IMR-90 (cell line): ENCODE measurements at regions not wholly inside any gene's neighbourhood (a gene's known extent, or its start where the extent isn't known, plus 50 kb on each side); places are given as distances from the start of the nearest gene placed in this dataset.
"Not testable (repeated sequence)": the region's sequence is repeated elsewhere in the genome, so short reads cannot be mapped to it uniquely, and the experiment has no call there.

Experiments
- ATAC-seq: fragments of 200-7000 bp; cut with Tn5 transposase; 2 replicates; pipeline ENCODE4 v1.9.1; 2020; ENCODE audit warnings: low read depth, mild to moderate bottlenecking, moderate library complexity
- BruUV-seq: library from RNA; stranded (reverse); fragments of 400-500 nt; replicated peaks from 2 replicates; lab custom pipeline; 2021; lab: Mats Ljungman, UMichigan
- CTCF ChIA-PET: fragments of 300-600 bp; formaldehyde crosslinking; extraction: SDS; loops from one replicate; lab custom pipeline; 2021; ENCODE audit warnings: antibody characterized with exemption; lab: Yijun Ruan, JAX
- POLR2A ChIA-PET: fragments of 300-600 bp; sonication (Branson Sonifier 250); formaldehyde crosslinking; loops from one replicate; lab custom pipeline; 2022; ENCODE audit warnings: antibody characterized with exemption; ENCODE audit not compliant: unreplicated experiment; lab: Charles Lee
- DNase-seq: peaks from one replicate; pipeline ENCODE4 v3.0.0; 2013
- H2AFZ ChIP-seq: replicated peaks from 2 replicates; pipeline ENCODE3; 2013; ENCODE audit warnings: low read length, mild to moderate bottlenecking; ENCODE audit not compliant: poor library complexity
- H2AK5ac ChIP-seq: 2 replicates; pipeline ENCODE4 v1.6.1; 2013; ENCODE audit warnings: low read depth, low read length, inconsistent platforms
- H2AK9ac ChIP-seq: replicated peaks from 2 replicates; pipeline ENCODE3; 2013; ENCODE audit warnings: mild to moderate bottlenecking, low read depth, low read length, moderate library complexity; ENCODE audit not compliant: poor library complexity
- H2BK120ac ChIP-seq: 2 replicates; pipeline ENCODE4 v1.6.1; 2013; ENCODE audit warnings: low read depth, low read length, inconsistent platforms
- H2BK15ac ChIP-seq: 3 replicates; pipeline ENCODE4 v1.6.1; 2013; ENCODE audit warnings: low read depth, low read length, inconsistent platforms
- H2BK20ac ChIP-seq: 2 replicates; pipeline ENCODE4 v1.6.1; 2013; ENCODE audit warnings: low read depth, mild to moderate bottlenecking, inconsistent platforms, low read length, moderate library complexity
- H2BK5ac ChIP-seq: 2 replicates; pipeline ENCODE4 v1.6.1; 2013; ENCODE audit warnings: mild to moderate bottlenecking, low read depth, low read length, inconsistent platforms; ENCODE audit not compliant: poor library complexity, severe bottlenecking
- H3K14ac ChIP-seq: replicated peaks from 2 replicates; pipeline ENCODE4 v1.6.1; 2013; ENCODE audit warnings: low read depth, low read length, inconsistent platforms
- H3K18ac ChIP-seq: 2 replicates; pipeline ENCODE4 v1.6.1; 2013; ENCODE audit warnings: low read depth, low read length, control low read depth
- H3K23ac ChIP-seq: 2 replicates; pipeline ENCODE4 v1.6.1; 2013; ENCODE audit warnings: low read depth, low read length, inconsistent platforms
- H3K27ac ChIP-seq: 2 replicates; pipeline ENCODE4 v1.5.1; 2013; ENCODE audit warnings: mild to moderate bottlenecking, control low read depth, low read length; ENCODE audit not compliant: insufficient read depth
- H3K27me3 ChIP-seq: 2 replicates; pipeline ENCODE4 v1.6.1; 2013; ENCODE audit warnings: low read length; ENCODE audit not compliant: control insufficient read depth, insufficient read depth
- H3K36me3 ChIP-seq: 2 replicates; pipeline ENCODE4 v1.6.1; 2013; ENCODE audit warnings: low read length, mixed read lengths; ENCODE audit not compliant: control insufficient read depth, insufficient read depth
- H3K4ac ChIP-seq: 2 replicates; pipeline ENCODE4 v1.6.1; 2013; ENCODE audit warnings: low read depth, low read length, inconsistent platforms
- H3K4me1 ChIP-seq: 2 replicates; pipeline ENCODE4 v1.6.1; 2013; ENCODE audit warnings: low read length, mixed read lengths; ENCODE audit not compliant: control insufficient read depth, insufficient read depth
- H3K4me2 ChIP-seq: 2 replicates; pipeline ENCODE4 v1.6.1; 2013; ENCODE audit warnings: low read depth, mild to moderate bottlenecking, control low read depth, low read length, moderate library complexity
- H3K4me3 ChIP-seq: 2 replicates; pipeline ENCODE4 v1.5.1; 2013; ENCODE audit warnings: low read depth, mild to moderate bottlenecking, control low read depth, low read length, moderate library complexity; ENCODE audit not compliant: insufficient read depth
- H3K56ac ChIP-seq: 2 replicates; pipeline ENCODE4 v1.6.1; 2013; ENCODE audit warnings: low read length, inconsistent platforms; ENCODE audit not compliant: insufficient read depth; ENCODE audit errors: extremely low read depth
- H3K79me1 ChIP-seq, 2 experiments: 2 replicates each; pipeline ENCODE4 v1.6.1; 2013; ENCODE audit warnings: low read length in 2 of 2, inconsistent platforms in 1 of 2, low read depth in 1 of 2
- H3K9ac ChIP-seq: 2 replicates; pipeline ENCODE4 v1.6.1; 2013; ENCODE audit warnings: low read depth, low read length, control low read depth
- H3K9me1 ChIP-seq: 2 replicates; pipeline ENCODE4 v1.6.1; 2013; ENCODE audit warnings: low read length, inconsistent platforms; ENCODE audit not compliant: insufficient read depth
- H3K9me3 ChIP-seq: 2 replicates; pipeline ENCODE4 v1.6.1; 2013; ENCODE audit warnings: low read length; ENCODE audit not compliant: control insufficient read depth, insufficient read depth
- H4K20me1 ChIP-seq: 2 replicates; pipeline ENCODE4 v1.6.1; 2013; ENCODE audit warnings: low read length, inconsistent platforms; ENCODE audit not compliant: insufficient read depth
- H4K5ac ChIP-seq: 2 replicates; pipeline ENCODE4 v1.6.1; 2013; ENCODE audit warnings: mild to moderate bottlenecking, low read depth, low read length, control low read depth
- H4K8ac ChIP-seq, 2 experiments: 2 replicates each; pipeline ENCODE4 v1.6.1; 2013; ENCODE audit warnings: low read depth in 2 of 2, low read length in 2 of 2, control low read depth in 1 of 2, inconsistent platforms in 1 of 2
- H4K91ac ChIP-seq: 2 replicates; pipeline ENCODE4 v1.6.1; 2013; ENCODE audit warnings: low read depth, low read length, inconsistent platforms; ENCODE audit not compliant: insufficient read depth
- ELK1 ChIP-seq: fragments of 150-350 bp; IDR thresholded peaks from 2 replicates; pipeline ENCODE4 v1.6.1; 2016; ENCODE audit warnings: low read depth, mild to moderate bottlenecking, low read length, moderate library complexity, borderline replicate concordance
- FOS ChIP-seq: fragments of 150-350 bp; IDR thresholded peaks from 2 replicates; pipeline ENCODE4 v1.6.1; 2016; ENCODE audit warnings: low read depth, low read length
- POLR2A ChIP-seq: IDR thresholded peaks from 2 replicates; pipeline ENCODE4 v1.6.1; 2012; ENCODE audit warnings: mild to moderate bottlenecking, low read depth, low read length
- RCOR1 ChIP-seq: IDR thresholded peaks from 2 replicates; pipeline ENCODE4 v1.6.1; 2012; ENCODE audit warnings: mild to moderate bottlenecking, low read length, improper control_type of control experiment; ENCODE audit not compliant: insufficient replicate concordance
- WGBS, 2 experiments: methylation state at CpG; one replicate each; pipeline versions ENCODE4 v1.1.5 to v1.1.7; 2013; ENCODE audit warnings: missing lambda C conversion rate in 2 of 2; ENCODE audit not compliant: insufficient read length in 1 of 2; ENCODE audit errors: extremely low coverage in 2 of 2; 5-methylcytosine and 5-hydroxymethylcytosine counted together
- dilution Hi-C: fragments of 300-500 bp; cut with HindIII; formaldehyde crosslinking; loops from one replicate; pipeline ENCODE4 v1.14.3; 2018; ENCODE audit warnings: low sequenced_read_pairs; ENCODE audit not compliant: unreplicated experiment
- in situ Hi-C: fragments of 300-500 bp; cut with MboI; formaldehyde crosslinking; loops from 3 replicates; pipeline ENCODE4 v1.14.3; 2019; ENCODE audit warnings: low sequenced_read_pairs, inconsistent platforms, mixed read lengths
- intact Hi-C: fragments of 100-400 bp; cut with micrococcal nuclease; formaldehyde crosslinking; loops from 2 replicates; pipeline ENCODE4 v1.10.0; 2022

- no peak overlapping the region for H3K4ac ChIP-seq
- H3K4me3 ChIP-seq: no peak overlapping the region
- no peak overlapping the region for H2AFZ ChIP-seq
- no peak overlapping the region for H4K5ac ChIP-seq
- no peak overlapping the region for H2BK120ac ChIP-seq
- no peak overlapping the region for H3K27ac ChIP-seq
- H3K4me1 ChIP-seq: no peaks in the 10 kb centered on the region
- TF ChIP-seq ELK1 (no peak), FOS (no peak), POLR2A (no peak), RCOR1 (no peak)
- CTCF ChIA-PET: no interaction called here
- no peaks in the 10 kb centered on the region for H3K79me1 ChIP-seq
- DNase-seq (no peak), ATAC-seq (no peak)
- no TSS peak for BruUV-seq
- H4K8ac ChIP-seq: no peak overlapping the region
- H2BK20ac ChIP-seq: no peak overlapping the region
- 17% methylated on average over 1 of the region's 6 CpGs; no CpG with 5 or more reads in 1 of the 2 experiments for WGBS, 2 experiments
- H3K4me2 ChIP-seq: no peak overlapping the region
- H3K9ac ChIP-seq: no peak overlapping the region
- H2AK5ac ChIP-seq: no peak overlapping the region
- H4K91ac ChIP-seq: no peak overlapping the region
- H3K14ac ChIP-seq: no peak overlapping the region
- no peak overlapping the region for H2BK15ac ChIP-seq
- no peak overlapping the region for H2AK9ac ChIP-seq
- POLR2A ChIA-PET: no interaction called here
- H3K18ac ChIP-seq: no peak overlapping the region
- no peak overlapping the region for H3K23ac ChIP-seq
- no peak overlapping the region for H3K56ac ChIP-seq
- intact Hi-C loops (no loop called here), dilution Hi-C loops (no loop called here), in situ Hi-C loops (no loop called here)
- H3K27me3 ChIP-seq: 0 out of 2 replicates have a peak, but pooled peaks cover 3% of the 10 kb centered on the region
- H3K9me1 ChIP-seq: no peaks in the 10 kb centered on the region
- no peak overlapping the region for H2BK5ac ChIP-seq
- H3K9me3 ChIP-seq: no peaks in the 10 kb centered on the region
- no peaks in the 10 kb centered on the region for H3K36me3 ChIP-seq
- no peaks in the 10 kb centered on the region for H4K20me1 ChIP-seq
Observed at GRCh38 chr4:75254745-75255144, 259.5 kb downstream of the RCHY1 start.

- H3K9me3 ChIP-seq, H3K56ac ChIP-seq, H3K4ac ChIP-seq, H2AK9ac ChIP-seq, CTCF ChIA-PET, H3K79me1 ChIP-seq, H2AFZ ChIP-seq, POLR2A ChIA-PET, H3K9me1 ChIP-seq, dilution Hi-C loops, BruUV-seq, H3K9ac ChIP-seq, H4K8ac ChIP-seq, H3K23ac ChIP-seq, H2BK120ac ChIP-seq, H2BK15ac ChIP-seq, H3K4me3 ChIP-seq, H4K20me1 ChIP-seq, H3K18ac ChIP-seq, H4K5ac ChIP-seq, H3K14ac ChIP-seq, H3K27ac ChIP-seq, in situ Hi-C loops, H3K36me3 ChIP-seq, H2AK5ac ChIP-seq, H3K27me3 ChIP-seq, ATAC-seq, DNase-seq, H2BK20ac ChIP-seq, intact Hi-C loops, H3K4me1 ChIP-seq, H3K4me2 ChIP-seq, H2BK5ac ChIP-seq, H4K91ac ChIP-seq: not testable (repeated sequence)
- no CpG with 5 or more reads among the region's 4 CpGs for WGBS, 2 experiments
Observed at GRCh38 chr4:75253094-75253493, 261.1 kb downstream of the RCHY1 start.
